Renal cortex interstitium (tissue), 11 donors: ENCODE measurements at regions not wholly inside any gene's neighbourhood (a gene's known extent, or its start where the extent isn't known, plus 50 kb on each side); places are given as distances from the start of the nearest gene placed in this dataset.

ENCODE experiments used
- DNase-seq, 11 donors: peaks; one replicate each; pipeline ENCODE4 v3.0.0-alpha.2; 2013; ENCODE audit warnings: low read depth in 9 of 11, low spot score in 4 of 11; ENCODE audit errors: extremely low read depth in 1 of 11

GRCh38 chr9:99560561-99560960 is 261.1 kb upstream of the NR4A3 start:
- no peak for DNase-seq

- peak in 4 of 11 donors; percentile 0 to 7 (median 3) for DNase-seq
Observed at GRCh38 chr9:99561509-99561917, 260.2 kb upstream of the NR4A3 start.

- no peak for DNase-seq
Observed at GRCh38 chr9:99561961-99562565, 259.6 kb upstream of the NR4A3 start.

GRCh38 chr9:99563364-99563763 is 258.3 kb upstream of the NR4A3 start:
- no peak for DNase-seq

GRCh38 chr9:99565203-99565602 is 256.5 kb upstream of the NR4A3 start:
- DNase-seq = no peak

GRCh38 chr9:99567436-99567835 is 254.2 kb upstream of the NR4A3 start:
- DNase-seq = no peak

- DNase-seq = no peak
Observed at GRCh38 chr9:99569840-99570239, 251.8 kb upstream of the NR4A3 start.

GRCh38 chr9:99572567-99572966 is 249.1 kb upstream of the NR4A3 start:
- DNase-seq = no peak

- DNase-seq = no peak
Observed at GRCh38 chr9:99573085-99573484, 248.6 kb upstream of the NR4A3 start.

GRCh38 chr9:99573886-99574285 is 247.8 kb upstream of the NR4A3 start:
- DNase-seq = no peak

- DNase-seq = no peak
Observed at GRCh38 chr9:99576002-99576401, 245.7 kb upstream of the NR4A3 start.

GRCh38 chr9:99576876-99577275 is 244.8 kb upstream of the NR4A3 start:
- no peak for DNase-seq

- DNase-seq = no peak
Observed at GRCh38 chr9:99577351-99577750, 244.3 kb upstream of the NR4A3 start.

- DNase-seq = no peak
Observed at GRCh38 chr9:99578666-99579065, 243.0 kb upstream of the NR4A3 start.

GRCh38 chr9:99579964-99580363 is 241.7 kb upstream of the NR4A3 start:
- DNase-seq = no peak

- DNase-seq = no peak
Observed at GRCh38 chr9:99582814-99583213, 238.9 kb upstream of the NR4A3 start.

- no peak for DNase-seq
Observed at GRCh38 chr9:99588299-99588698, 233.4 kb upstream of the NR4A3 start.

- DNase-seq = no peak
Observed at GRCh38 chr9:99588747-99589146, 232.9 kb upstream of the NR4A3 start.

- DNase-seq = no peak
Observed at GRCh38 chr9:99590410-99590809, 231.3 kb upstream of the NR4A3 start.

GRCh38 chr9:99590840-99591239 is 230.8 kb upstream of the NR4A3 start:
- DNase-seq = no peak

GRCh38 chr9:99591770-99592169 is 229.9 kb upstream of the NR4A3 start:
- no peak for DNase-seq
